ENCODE measurements at regions not wholly inside any gene's neighbourhood (a gene's known extent, or its start where the extent isn't known, plus 50 kb on each side); places are given as distances from the start of the nearest gene placed in this dataset.

GRCh38 chr11:128040603-128041002 is 546.8 kb downstream of the ETS1 start:
- H3K4me3 ChIP-seq (ENCODE audit: low read length) = no peak overlapping the region
- no peak overlapping the region for H3K4me2 ChIP-seq (ENCODE audit: low read length)
- no peaks in the 10 kb centered on the region for H3F3A ChIP-seq (ENCODE audit: control insufficient read depth, insufficient read depth)
- no peak for TF ChIP-seq CTCF (IDR thresholded peaks at IDR 0.05; ENCODE audit: low read depth, low read length, poor library complexity, severe bottlenecking)
- no peak for TF ChIP-seq EZH2phosphoT487 (IDR thresholded peaks at IDR 0.05; ENCODE audit: borderline replicate concordance, low read length)
- no peaks in the 10 kb centered on the region for H4K20me1 ChIP-seq (ENCODE audit: control insufficient read depth, insufficient read depth, low read depth, low read length)
- no peaks in the 10 kb centered on the region for H3K36me3 ChIP-seq (ENCODE audit: control insufficient read depth, low read length)
- no peaks in the 10 kb centered on the region for H3K9me3 ChIP-seq (ENCODE audit: control insufficient read depth, insufficient read depth, low read length)
- H3K9me2 ChIP-seq (replicated peaks; ENCODE audit: control insufficient read depth, low read length) = no peaks in the 10 kb centered on the region
- H3K27ac ChIP-seq (ENCODE audit: low read depth, low read length) = no peak overlapping the region
- H3K27me3 ChIP-seq (ENCODE audit: control insufficient read depth, low read length) = peaks cover 7% of the 10 kb centered on the region; the same call in 1 of the 2 replicates
- peaks cover 4% of the 10 kb centered on the region; the same call in 1 of the 2 replicates for H3K4me1 ChIP-seq (ENCODE audit: control insufficient read depth, low read length)
- H3K79me2 ChIP-seq (ENCODE audit: control insufficient read depth, low read length) = no peaks in the 10 kb centered on the region

- no peaks in the 10 kb centered on the region for H4K20me1 ChIP-seq (ENCODE audit: control insufficient read depth, insufficient read depth, low read depth, low read length)
- H3K4me1 ChIP-seq (ENCODE audit: control insufficient read depth, low read length) = peaks cover 4% of the 10 kb centered on the region; the same call in 1 of the 2 replicates
- no peaks in the 10 kb centered on the region for H3K9me2 ChIP-seq (replicated peaks; ENCODE audit: control insufficient read depth, low read length)
- no peaks in the 10 kb centered on the region for H3K79me2 ChIP-seq (ENCODE audit: control insufficient read depth, low read length)
- TF ChIP-seq CTCF (IDR thresholded peaks at IDR 0.05; ENCODE audit: low read depth, low read length, poor library complexity, severe bottlenecking) = no peak
- no peak for TF ChIP-seq EZH2phosphoT487 (IDR thresholded peaks at IDR 0.05; ENCODE audit: borderline replicate concordance, low read length)
- no peaks in the 10 kb centered on the region for H3F3A ChIP-seq (ENCODE audit: control insufficient read depth, insufficient read depth)
- H3K4me3 ChIP-seq (ENCODE audit: low read length) = no peak overlapping the region
- no peak overlapping the region for H3K27ac ChIP-seq (ENCODE audit: low read depth, low read length)
- H3K27me3 ChIP-seq (ENCODE audit: control insufficient read depth, low read length) = peaks cover 14% of the 10 kb centered on the region; the same call in 1 of the 2 replicates
- no peaks in the 10 kb centered on the region for H3K36me3 ChIP-seq (ENCODE audit: control insufficient read depth, low read length)
- no peak overlapping the region for H3K4me2 ChIP-seq (ENCODE audit: low read length)
- H3K9me3 ChIP-seq (ENCODE audit: control insufficient read depth, insufficient read depth, low read length) = no peaks in the 10 kb centered on the region
Measured at GRCh38 chr11:128039140-128040021, 548.0 kb downstream of the ETS1 start.

- H3K9me3 ChIP-seq (ENCODE audit: control insufficient read depth, insufficient read depth, low read length) = no peaks in the 10 kb centered on the region
- no peak overlapping the region for H3K4me3 ChIP-seq (ENCODE audit: low read length)
- no peak overlapping the region for H3K27ac ChIP-seq (ENCODE audit: low read depth, low read length)
- no peaks in the 10 kb centered on the region for H3K9me2 ChIP-seq (replicated peaks; ENCODE audit: control insufficient read depth, low read length)
- H3K4me2 ChIP-seq (ENCODE audit: low read length) = no peak overlapping the region
- H3F3A ChIP-seq (ENCODE audit: control insufficient read depth, insufficient read depth) = no peaks in the 10 kb centered on the region
- no peaks in the 10 kb centered on the region for H3K79me2 ChIP-seq (ENCODE audit: control insufficient read depth, low read length)
- no peak for TF ChIP-seq CTCF (IDR thresholded peaks at IDR 0.05; ENCODE audit: low read depth, low read length, poor library complexity, severe bottlenecking)
- no peak for TF ChIP-seq EZH2phosphoT487 (IDR thresholded peaks at IDR 0.05; ENCODE audit: borderline replicate concordance, low read length)
- no peaks in the 10 kb centered on the region for H4K20me1 ChIP-seq (ENCODE audit: control insufficient read depth, insufficient read depth, low read depth, low read length)
- H3K36me3 ChIP-seq (ENCODE audit: control insufficient read depth, low read length) = no peaks in the 10 kb centered on the region
- H3K27me3 ChIP-seq (ENCODE audit: control insufficient read depth, low read length) = peaks cover 12% of the 10 kb centered on the region; the same call in 1 of the 2 replicates
- no peaks in the 10 kb centered on the region for H3K4me1 ChIP-seq (ENCODE audit: control insufficient read depth, low read length)
Measured at GRCh38 chr11:128036556-128037093, 550.7 kb downstream of the ETS1 start.

All from DOHH2 (cell line).